ENCODE measurements at regions not wholly inside any gene's neighbourhood (a gene's known extent, or its start where the extent isn't known, plus 50 kb on each side); places are given as distances from the start of the nearest gene placed in this dataset.
"Not testable (repeated sequence)": the region's sequence is repeated elsewhere in the genome, so short reads cannot be mapped to it uniquely, and the experiment has no call there.

DNA sequence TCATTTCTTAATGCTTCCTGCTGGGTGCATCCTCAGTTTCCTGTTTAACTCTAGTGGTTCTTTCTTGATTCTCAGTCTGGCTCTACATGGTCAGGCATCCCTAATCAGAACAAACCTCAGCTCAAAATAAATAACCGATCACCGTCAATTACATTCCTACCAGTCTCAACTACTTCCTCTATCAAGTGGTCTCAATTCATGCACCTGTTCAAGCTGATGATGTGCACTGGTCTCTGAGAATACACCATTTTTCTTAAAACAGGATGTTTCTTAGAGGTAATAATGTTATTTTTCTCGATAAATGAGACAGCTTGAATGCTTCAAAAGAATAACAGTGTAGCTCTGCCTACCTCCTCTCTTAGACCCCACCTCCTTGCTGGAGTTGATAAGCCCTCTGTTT is 420.9 kb downstream of the SOCS6 start:
- no peak for DNase-seq

DNA sequence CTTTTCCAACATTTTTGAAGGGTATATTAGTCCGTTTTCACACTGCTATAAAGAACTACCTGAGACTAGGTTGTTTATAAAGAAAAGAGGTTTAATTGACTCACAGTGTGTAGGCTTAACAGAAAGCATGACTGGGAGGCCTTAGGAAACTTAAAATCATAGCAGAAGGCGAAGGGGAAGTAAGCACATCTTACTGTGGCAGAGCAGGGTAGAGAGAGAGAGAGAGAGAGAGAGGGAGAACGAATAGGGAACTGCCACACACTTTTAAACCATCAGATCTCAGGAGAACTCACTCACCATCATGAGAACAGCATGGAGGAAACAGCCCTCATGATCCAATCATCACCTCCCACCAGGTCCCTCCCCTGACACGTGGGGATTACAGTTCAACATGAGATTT is 420.3 kb downstream of the SOCS6 start:
- DNase-seq: no peak

DNA sequence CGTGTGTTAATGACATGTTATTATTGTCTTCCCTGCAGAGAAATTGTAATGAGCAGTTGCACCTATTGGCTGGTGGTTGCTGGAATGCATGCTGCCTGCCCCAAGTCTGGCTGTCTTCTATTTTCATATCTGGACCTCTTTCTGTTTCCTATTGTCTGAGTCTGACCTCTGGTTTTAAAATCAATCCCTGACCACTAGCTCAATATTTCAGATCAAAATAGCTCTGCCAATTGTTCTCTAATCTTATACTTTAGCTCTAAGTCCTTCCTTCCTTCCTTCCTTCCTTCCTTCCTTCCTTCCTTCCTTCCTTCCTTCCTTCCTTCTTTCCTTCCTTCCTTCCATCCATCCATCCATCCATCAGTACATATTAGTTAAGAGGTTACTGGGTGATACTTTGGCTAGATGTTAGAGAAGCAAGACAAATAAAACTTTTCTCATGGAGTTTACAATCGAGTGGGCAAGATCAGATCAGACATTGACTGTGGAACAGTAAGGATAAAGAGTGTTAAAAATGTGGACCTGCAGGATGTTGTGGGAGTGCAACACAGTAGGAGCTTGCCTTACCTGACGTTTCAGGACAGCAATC is 417.1 kb downstream of the SOCS6 start:
- DNase-seq: no peak

DNA sequence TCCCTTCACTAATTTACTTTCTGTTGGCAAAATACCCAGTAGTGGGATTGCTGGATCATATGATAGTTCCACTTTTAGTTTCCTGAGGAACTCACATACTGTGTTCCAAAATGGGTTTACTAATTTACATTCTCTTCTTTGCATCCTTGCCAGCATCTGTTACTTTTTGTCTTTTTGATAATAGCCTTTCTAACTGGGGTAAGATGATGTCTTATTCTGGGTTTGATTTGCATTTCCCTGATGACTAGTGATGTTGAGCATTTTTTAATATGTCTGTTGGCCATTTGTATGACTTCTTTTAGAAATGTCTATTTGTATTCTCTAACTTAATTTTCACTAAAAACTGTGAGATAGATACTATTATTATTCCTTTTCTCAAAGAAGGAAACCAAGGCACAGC is 411.7 kb downstream of the SOCS6 start:
- no peak for DNase-seq

DNA sequence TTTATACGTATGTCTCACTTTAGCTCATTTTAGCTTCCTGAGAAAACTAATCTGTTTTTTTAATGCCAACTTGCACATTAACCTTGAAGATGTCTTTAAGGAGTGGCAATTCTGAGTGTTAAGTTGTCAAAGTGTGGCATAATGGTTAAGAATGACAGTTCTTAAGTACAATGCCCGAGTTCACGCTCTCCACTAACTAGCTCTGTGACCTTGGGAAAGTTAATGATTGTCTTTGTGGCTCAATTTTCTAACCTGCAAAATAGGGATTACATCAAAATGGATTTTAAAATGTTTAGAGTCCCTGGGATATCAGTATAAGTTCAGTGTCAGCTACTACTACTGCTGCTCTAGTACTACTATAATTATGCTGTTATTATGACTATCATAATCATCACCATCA is 409.7 kb downstream of the SOCS6 start:
- DNase-seq: no peak

DNA sequence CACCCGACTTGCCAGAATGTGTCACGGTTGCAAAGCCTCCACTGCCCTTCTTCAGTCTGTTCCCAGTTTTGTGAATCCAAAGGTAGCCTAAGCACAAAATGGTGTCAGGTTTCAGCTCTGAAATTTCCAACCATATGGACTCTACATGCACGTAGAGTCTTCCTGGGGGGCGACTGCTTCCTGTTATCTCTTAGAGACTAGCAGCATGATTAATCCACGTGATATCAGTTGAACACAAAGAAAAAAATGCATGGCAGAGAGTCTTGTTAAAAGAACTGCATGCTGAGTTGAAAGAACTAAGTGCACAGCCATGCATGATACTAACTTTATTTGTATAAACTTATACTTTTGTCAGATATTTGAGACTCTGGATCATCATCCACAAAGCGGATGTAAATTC is 404.4 kb downstream of the SOCS6 start:
- no peak for DNase-seq

DNA sequence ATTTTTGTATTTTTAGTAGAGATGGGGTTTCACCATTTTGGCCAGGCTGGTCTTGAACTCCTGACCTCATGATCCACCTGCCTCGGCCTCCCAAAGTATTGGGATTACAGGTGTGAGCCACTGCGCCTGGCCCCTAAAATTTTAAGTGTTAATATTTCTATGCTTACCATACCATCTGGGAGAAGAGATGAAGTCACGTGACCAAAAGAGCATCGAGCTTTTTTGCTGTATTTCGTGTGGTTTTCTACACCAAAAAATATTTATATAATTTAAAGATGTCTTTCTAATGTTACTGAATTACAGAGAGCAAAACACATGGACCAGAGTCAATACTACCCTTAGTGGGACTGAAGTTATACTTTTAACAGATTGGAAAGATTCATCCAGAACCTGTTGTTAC is 400.9 kb downstream of the SOCS6 start:
- not testable (repeated sequence) for DNase-seq

DNA sequence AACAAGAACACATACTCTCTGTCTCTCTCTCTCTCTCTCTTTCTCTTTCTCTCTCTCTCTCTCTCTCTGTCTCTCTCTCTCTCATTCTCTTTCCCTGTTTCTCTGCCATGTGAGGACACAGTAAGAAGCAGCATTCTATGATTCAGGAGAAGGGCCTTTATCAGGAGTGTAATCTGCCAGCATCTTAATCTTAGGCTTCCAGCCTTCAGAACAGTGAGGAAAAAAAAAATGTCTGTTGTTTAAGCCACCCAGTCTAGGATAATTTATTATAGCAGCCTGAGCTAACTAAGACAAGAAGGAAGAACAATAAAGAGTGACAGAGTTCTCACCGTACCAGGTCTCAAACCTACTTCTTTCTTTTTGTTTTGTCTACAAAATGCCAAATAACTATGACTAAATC is 399.4 kb downstream of the SOCS6 start:
- DNase-seq: no peak

DNA sequence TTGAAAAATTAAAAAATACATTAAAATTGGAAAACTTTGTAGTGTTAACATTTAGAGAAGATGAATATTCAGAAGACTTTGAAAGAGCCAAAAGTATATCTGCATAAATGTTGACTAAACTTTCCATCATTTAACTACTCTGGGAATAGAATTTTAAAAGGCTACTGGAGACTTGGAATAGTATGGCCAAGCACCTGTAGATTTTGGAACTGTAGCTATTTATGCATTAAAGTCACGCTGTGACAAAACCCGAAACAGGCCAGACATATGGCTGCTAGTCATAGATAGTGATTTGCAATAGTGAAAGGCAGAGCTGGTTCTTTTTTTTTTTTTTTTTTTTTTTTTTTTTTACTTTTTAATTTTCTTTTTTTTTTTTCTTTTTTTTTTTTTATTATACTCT is 396.0 kb downstream of the SOCS6 start:
- DNase-seq: no peak

DNA sequence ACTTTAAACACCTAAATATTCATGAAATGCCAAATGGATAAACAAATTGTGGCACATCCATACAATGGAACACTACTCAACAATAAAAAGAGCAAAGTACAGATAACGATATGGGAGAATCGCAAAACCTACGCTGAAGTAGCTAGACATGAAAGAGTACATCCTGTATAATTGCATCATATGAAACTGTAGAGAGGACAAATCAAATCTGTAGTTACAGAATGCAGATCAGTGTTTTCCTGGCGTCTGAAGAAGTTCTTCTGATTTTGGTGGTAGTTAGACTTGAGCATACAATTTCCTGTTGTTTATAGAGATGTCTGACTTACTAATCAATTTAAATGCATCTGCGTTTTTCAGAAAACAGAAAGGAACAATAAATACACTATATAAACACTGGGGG is 394.4 kb downstream of the SOCS6 start:
- no peak for DNase-seq

DNA sequence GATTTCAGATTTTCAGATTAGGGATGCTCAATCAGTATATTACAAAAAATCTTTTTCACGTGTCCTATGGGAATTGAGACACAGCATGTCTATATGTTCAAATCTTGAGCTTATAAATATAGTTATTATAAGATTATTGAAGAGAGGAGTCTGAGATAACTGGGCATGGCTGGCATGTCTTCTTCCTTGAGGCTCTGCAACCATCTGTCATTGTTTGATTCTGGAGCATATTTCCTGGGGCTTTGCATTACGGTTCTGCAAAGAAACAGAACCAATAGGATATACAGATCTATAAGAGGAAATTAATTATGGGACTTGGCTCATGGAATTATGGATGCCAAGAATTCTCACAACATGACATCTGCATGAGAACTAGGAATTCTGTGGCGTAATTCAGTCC is 386.1 kb downstream of the SOCS6 start:
- no peak for DNase-seq

DNA sequence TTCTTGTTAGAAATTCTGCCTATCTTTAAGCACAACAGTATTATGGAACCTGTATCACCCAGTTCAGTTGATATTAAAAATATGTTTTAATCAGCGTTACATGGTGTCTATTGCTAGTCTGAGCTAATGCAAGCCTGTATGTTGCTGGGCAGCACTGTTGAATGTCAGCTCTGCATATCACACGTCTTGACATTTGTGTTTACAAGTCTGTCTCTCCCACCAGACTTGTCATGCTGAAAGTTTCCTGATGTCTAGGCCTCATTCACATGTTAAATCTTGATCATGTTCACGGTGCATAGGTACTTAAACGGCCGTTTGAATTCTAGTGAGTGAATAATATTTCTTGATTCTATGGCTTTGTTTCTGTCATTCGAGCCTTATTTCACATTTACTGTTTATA is 385.0 kb downstream of the SOCS6 start:
- DNase-seq: no peak

DNA sequence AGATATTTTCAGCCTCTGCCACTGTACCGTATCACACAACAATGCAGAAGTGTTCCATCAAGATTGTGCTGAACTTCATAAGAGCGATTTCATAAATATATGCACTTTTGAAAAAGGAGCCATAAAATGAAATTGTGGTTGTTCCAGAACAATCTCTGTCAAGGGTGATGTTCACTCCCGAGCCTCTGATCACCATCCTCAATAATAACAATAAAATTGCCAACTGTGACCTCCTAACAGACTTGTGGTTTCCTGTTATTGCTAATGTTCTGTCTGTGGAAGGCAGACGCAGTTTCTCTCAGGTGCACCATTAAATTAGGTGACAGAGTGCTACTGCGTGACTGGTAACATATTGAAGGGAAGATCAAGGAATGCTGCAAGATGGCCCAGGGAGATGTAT is 383.7 kb downstream of the SOCS6 start:
- no peak for DNase-seq

DNA sequence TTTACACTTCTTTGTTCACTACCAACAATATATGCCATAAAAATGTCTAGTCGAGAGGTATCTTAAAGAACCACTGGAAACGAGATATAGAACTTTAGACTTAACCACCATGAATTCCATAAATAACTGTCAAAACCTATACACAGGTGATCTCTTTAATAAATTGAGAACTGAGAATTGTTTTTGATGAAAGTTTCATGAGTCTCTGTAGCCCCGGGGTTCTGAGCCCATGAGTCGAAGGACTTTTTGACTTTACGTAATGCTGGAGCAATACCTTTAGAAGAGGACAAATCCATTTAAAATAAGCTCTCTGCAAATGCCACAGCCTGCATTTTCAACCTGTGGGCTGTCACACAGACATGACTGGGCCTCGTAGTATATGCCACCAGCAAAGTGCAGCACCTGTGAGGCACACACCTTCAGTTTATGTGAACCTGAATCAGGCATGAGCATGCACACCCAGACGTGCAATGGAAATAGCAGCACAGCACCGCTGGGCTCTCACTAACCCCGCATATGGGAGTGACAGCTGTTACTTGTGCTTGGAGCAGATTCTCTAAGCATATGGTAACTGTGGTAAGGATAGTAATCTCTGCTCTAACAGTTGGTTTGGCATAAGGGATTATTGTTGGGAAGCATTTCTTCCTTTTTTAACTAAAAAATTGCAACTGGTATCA is 383.2 kb downstream of the SOCS6 start:
- no peak for DNase-seq

DNA sequence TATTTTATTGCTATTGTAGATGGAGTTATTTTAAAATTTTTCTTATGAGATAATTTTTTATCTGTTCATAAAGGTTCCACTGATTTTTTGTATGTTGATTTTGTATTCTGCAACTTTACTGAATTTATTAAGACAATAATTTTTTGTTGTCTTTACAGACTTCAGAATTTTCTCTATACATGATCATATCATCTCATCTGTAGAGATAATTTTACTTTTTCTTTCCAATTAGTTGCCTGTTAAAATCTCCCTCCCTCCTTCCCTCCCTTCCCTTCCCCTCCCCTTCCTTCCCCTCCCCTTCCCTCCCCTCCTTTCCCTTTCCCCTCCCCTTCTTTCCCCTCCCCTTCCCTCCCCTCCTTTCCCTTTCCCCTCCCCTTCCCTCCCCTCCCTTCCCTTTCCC is 378.1 kb downstream of the SOCS6 start:
- no peak for DNase-seq

DNA sequence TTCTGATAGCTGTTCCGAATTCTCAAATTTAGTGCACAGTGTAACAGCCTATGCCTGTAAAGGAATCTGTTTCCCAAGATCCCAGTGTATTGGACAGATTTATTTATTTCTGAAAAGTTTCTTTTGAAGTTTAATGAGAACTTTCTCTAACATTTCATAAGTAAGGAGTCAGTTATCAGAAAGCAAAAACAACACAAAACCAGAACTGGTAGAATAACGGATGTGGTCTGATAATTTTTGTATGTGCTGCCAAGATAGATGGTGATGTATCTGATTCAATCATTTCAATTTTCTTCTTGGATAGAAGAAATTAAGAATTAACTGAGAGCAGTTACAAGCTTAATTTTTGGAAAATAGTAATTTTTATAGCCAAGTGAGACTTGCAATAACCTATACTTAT is 374.3 kb downstream of the SOCS6 start:
- no peak for DNase-seq

DNA sequence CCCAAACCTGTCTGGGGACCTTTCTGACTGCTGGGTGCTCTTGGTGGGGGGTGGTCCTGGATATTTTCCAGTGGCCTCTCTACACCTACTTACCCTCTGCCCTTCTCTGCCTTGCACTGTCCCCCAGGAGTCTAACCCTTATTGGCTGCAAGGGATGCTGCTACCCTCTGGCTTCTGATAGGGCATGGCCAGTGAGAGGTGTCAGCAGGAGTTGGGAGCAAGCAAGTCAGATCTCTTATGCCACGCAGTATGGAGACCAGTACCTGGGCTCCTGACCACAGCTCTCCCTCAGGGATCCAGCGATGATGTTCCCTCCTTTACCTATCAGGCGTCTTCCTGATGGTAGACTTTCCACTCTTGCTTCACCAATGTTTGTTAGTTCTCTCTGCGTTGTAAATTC is 373.7 kb downstream of the SOCS6 start:
- no peak for DNase-seq

DNA sequence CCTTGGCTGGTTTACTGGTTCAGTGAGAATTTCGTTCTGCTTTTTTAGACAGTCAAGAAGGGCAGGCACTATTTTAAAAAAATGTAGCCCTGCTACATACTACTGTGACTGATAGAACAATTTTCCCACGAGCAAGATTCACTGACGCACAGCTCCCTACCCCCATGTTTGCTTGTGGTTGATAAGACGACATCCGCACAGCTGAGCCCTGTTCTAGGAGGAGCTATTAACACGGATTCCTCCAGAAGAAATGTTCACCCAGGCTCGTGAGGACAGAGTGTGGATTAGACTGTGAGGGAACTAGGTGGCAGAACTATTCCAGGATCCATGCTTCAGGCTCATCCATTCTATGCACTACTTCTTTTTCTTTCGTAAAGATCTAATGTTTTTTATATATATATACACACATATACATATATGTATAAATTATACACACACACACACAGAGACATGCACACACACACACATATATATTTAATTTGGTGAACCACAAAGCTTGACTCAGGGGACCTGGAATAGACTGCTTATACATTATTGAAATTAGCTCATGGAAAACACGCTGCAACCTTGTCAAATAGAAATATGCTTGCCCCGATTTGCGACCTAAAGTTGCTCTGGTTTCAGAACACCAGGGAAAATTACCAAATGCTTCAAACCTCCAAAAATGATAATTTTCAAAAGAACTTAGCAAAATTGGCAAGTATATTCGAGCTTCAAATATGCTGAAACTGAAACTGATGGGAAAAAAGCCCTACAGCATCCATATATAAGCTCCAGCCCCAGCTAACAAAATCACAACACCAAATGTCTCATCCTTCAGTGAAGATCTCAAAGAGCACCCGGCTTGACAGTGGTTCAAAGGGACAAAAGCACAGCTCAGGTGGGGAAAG is 370.4 kb downstream of the SOCS6 start:
- no peak for DNase-seq

DNA sequence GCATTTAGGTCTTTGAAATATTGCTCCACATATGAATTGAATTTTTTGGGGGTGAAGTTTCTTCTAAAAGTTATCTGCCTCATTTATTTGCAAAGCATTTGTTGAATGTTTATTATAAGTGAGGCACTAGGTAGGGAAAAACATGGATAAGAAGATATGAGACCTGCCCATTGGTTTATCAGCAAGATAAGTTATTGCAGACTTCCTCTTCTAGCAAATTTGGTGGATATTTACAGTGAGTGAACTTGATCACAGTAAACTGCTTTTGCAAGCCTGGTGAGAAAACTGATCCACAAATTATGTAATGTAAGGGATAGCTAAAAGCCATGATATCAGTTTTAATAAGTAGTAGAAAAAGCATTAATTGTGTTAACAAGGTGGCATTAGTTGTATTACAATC is 364.8 kb downstream of the SOCS6 start:
- DNase-seq: no peak

DNA sequence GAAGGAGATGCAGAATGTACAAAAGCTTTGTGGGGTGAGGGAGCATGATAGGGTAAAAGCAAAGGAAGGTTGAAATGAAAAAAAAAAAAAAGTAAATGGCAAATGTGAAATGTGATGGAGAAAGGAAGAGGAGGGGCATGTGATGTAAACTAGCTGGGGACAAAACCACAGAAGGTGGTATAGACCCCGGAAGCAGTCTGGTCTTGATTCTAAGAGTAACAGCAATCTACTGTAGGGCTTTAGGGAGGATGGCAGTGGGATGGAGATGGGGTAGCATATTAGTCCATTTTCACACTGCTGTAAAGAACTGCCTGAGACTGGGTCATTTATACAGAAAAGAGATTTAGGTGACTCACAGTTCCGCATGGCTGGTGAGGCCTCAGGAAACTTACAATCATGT is 362.0 kb downstream of the SOCS6 start:
- DNase-seq: no peak

DNA sequence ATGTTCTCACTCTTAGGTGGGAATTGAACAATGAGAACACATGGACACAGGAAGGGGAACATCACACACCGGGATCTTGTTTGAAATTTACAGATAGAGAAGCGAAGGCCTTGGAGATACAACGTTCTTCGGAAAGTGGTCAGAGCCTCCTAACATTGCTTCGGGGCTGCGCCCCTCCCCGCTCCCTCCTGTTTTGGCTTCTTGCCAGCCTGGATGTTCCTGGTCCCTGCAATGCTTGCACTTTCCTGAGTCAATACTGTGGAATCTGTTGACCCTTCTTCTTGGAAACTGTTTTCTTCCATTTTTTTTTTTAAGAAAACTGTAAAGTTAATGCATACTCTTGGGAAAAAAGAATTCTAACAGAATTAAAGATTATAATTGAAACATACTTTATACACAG is 360.8 kb downstream of the SOCS6 start:
- no peak for DNase-seq

DNA sequence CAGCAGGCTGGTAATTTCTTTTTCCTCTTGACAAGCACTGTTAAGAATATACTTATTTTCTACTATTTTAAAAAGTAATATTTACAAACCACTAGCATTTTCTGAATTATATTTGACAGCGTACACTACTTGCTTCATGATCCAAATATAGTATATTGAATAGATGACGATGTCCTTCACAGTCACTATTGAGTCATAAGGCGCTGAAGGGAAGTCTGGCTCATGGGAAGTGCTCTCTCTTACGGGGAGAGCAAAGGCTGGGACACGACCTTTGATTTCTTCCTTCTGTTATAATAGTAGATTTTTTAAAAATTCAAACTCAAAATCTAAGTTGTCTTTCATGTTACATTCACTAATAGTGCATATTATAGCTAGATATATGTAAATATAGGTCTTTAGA is 357.1 kb downstream of the SOCS6 start:
- no peak for DNase-seq

DNA sequence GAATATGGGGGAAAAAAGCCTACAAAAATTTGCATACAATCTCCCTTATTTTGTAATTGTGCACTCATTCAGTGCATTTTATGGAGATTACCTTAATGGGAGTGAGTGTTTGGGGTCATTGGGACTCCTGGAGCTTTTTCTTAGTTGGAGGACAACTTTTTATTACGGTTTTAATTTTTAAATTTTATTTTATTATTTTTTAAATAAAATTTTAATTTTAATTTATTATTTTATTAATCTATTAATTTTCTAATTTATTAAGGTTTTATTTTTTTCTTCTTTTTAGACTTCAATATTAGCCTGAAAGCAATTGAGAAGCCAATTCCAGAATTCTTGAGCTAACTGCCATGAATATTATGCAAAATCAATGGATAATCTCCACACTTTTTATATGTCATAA is 355.0 kb downstream of the SOCS6 start:
- DNase-seq: no peak

DNA sequence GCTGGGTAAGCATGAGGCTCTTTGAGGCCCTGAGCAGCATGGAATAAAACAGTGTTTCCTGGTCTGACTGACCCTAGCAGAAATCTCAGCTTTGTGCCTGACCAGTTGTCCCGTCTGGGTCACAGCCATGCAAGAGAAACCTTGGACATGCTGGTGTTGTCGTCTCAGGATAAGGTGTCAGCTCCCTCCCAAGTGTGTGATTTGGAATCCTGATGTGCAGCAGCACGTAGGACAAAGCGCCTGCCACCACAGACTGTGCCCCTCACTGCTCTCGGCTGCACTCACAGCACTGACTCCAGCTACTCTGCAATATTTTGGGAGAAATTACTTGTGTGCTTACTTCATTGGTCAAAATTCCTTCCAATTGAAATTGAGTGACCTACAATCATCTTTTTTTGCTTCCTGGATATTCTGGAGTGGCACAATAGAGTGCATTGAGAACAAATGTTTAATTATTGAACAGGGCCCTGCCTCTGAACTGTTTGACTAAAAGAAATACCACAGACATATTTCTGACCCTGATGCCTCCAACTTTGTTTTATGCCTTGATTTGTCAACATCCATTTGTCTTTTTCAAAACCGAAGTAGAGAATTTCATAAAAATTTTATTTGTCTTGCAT is 352.4 kb downstream of the SOCS6 start:
- DNase-seq: no peak

All from NCI-H526 (cell line).